ENCODE measurements at regions not wholly inside any gene's neighbourhood (a gene's known extent, or its start where the extent isn't known, plus 50 kb on each side); places are given as distances from the start of the nearest gene placed in this dataset.

- TF ChIP-seq CTCF (tag by site-specific recombination; IDR thresholded peaks at IDR 0.05) (no peak), PBX3 (CRISPR knock-in tag; IDR thresholded peaks at IDR 0.05) (no peak), ZNF645 (tag by site-specific recombination; IDR thresholded peaks at IDR 0.05) (no peak), SP2 (tag by site-specific recombination; IDR thresholded peaks at IDR 0.05) (no peak), ZNF621 (tag by site-specific recombination; IDR thresholded peaks at IDR 0.05) (no peak), ZNF626 (tag by site-specific recombination; IDR thresholded peaks at IDR 0.05) (no peak), ZNF274 (IDR thresholded peaks at IDR 0.05; ENCODE audit: low read length) (no peak), ZNF274 (tag by site-specific recombination; IDR thresholded peaks at IDR 0.05; ENCODE audit: borderline replicate concordance) (no peak), REST (tag by site-specific recombination; IDR thresholded peaks at IDR 0.05) (no peak), SP3 (tag by site-specific recombination; IDR thresholded peaks at IDR 0.05) (no peak), ZNF624 (tag by site-specific recombination; IDR thresholded peaks at IDR 0.05) (no peak), BCL11A (tag by site-specific recombination; IDR thresholded peaks at IDR 0.05; ENCODE audit: low read depth) (no peak)
Measured at GRCh38 chr13:107238262-107238981, 670.5 kb upstream of the ARGLU1 start.
